ENCODE measurements at regions not wholly inside any gene's neighbourhood (a gene's known extent, or its start where the extent isn't known, plus 50 kb on each side); places are given as distances from the start of the nearest gene placed in this dataset.
A peak's percentile ranks its signal among the peaks of the same experiment; 100 is the strongest.

DNA sequence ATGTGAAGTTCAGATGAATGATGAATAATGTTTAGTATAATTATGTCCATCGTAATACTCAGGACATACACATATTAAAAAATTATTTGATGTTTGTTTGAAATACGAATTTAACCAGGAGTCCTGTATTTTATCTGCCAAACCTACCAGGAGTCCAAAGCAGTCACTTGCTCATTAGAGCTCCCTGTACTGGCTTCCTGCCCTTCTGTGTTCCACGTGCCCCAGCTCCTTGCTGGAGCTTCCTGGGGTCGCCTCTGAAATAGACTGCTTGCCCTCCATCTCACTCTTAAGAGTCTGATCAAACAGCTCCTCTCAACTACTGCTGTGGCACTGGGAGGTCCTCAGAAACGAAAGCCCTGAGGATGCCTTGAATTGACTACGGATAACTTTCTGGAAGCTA lies 87.3 kb upstream of the DHRS4 start:
- H3K36me3 ChIP-seq (ENCODE audit: control insufficient read depth, insufficient read depth, low read length): no peaks in the 10 kb centered on the region
- no peaks in the 10 kb centered on the region; the same call in 1 of the 2 replicates for H3K27me3 ChIP-seq (replicated peaks; ENCODE audit: control insufficient read depth, insufficient read depth, low read length)
- no peak for DNase-seq (ENCODE audit: extremely low read depth, insufficient read length)
- TF ChIP-seq, protein P1, sequence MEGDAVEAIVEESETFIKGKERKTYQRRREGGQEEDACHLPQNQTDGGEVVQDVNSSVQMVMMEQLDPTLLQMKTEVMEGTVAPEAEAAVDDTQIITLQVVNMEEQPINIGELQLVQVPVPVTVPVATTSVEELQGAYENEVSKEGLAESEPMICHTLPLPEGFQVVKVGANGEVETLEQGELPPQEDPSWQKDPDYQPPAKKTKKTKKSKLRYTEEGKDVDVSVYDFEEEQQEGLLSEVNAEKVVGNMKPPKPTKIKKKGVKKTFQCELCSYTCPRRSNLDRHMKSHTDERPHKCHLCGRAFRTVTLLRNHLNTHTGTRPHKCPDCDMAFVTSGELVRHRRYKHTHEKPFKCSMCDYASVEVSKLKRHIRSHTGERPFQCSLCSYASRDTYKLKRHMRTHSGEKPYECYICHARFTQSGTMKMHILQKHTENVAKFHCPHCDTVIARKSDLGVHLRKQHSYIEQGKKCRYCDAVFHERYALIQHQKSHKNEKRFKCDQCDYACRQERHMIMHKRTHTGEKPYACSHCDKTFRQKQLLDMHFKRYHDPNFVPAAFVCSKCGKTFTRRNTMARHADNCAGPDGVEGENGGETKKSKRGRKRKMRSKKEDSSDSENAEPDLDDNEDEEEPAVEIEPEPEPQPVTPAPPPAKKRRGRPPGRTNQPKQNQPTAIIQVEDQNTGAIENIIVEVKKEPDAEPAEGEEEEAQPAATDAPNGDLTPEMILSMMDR (IDR thresholded peaks at IDR 0.05; ENCODE audit: insufficient read depth, low read length, poor library complexity, severe bottlenecking): no peak
- H3K4me3 ChIP-seq (replicated peaks; ENCODE audit: low read depth, low read length): no peak overlapping the region

DNA sequence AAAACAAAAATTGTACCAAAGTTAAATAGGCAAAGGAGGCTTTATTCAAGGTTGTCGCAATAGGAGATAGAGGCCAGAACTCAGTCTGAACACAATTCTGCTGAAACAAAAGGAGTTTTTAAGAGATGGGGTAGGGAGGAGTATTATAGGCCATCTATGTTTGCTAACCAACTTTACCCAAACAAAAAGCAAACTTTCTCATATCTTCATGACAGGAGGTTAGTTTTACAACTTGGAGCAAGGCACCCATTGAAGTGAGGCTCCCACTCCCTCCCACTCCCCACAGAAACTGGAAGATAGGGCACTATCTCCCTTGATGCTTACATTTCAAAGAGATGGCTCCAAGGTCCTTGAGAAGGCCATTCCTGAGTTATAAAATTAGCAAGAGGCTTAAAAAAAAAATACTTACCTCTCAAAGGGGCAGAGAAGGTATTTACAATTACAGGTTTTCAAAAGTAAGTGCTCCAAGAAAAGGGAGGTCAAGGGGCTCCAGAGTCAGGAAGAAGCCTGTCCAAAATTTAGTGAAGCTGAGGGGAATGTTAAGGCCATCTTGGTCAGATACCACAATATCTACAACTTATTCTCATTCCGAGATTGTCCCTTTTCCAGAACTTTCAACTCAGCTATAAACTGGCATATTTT lies 84.4 kb upstream of the DHRS4 start:
- Histone ChIP-seq H3K4me3 (replicated peaks; ENCODE audit: low read depth, low read length) (no peak overlapping the region), H3K27me3 (replicated peaks; ENCODE audit: control insufficient read depth, insufficient read depth, low read length) (no peaks in the 10 kb centered on the region; the same call in 1 of the 2 replicates), H3K36me3 (ENCODE audit: control insufficient read depth, insufficient read depth, low read length) (no peaks in the 10 kb centered on the region)
- TF ChIP-seq, protein P1 (IDR thresholded peaks at IDR 0.05; ENCODE audit: insufficient read depth, low read length, poor library complexity, severe bottlenecking): no peak
- DNase-seq (ENCODE audit: extremely low read depth, insufficient read length): no peak

DNA sequence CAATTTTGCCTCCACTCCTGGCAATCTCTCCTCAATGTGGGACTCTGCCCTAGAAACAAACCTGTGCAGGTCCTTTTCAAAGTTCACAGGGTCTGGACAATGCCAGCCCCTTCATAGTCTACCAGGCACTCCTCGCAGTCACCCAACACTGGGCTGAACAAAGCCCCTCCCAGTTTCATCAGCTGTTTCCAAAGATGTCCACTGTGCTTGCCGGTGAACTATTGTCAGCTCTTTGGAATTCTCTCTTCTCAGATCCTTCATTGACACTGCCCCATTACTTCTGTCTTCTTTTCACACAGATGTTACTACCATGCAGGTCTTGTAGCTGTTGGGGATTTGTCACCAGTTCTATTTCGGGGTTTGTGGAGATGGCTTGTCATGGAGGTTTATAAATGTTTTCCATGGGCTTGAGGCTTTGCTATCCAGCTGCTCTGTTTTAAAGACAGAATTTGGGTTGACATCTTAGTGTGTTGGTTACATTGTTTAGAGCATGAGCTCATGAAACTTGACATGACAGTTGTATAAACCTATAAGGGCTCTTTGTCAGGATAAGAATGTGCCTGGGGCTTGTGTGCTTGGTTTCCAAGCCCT lies 77.3 kb upstream of the DHRS4 start:
- Histone ChIP-seq H3K4me3 (replicated peaks; ENCODE audit: low read depth, low read length) (no peak overlapping the region), H3K36me3 (ENCODE audit: control insufficient read depth, insufficient read depth, low read length) (no peaks in the 10 kb centered on the region), H3K27me3 (replicated peaks; ENCODE audit: control insufficient read depth, insufficient read depth, low read length) (no peaks in the 10 kb centered on the region)
- DNase-seq (ENCODE audit: extremely low read depth, insufficient read length): no peak
- TF ChIP-seq, protein P1 (IDR thresholded peaks at IDR 0.05; ENCODE audit: insufficient read depth, low read length, poor library complexity, severe bottlenecking): no peak

DNA sequence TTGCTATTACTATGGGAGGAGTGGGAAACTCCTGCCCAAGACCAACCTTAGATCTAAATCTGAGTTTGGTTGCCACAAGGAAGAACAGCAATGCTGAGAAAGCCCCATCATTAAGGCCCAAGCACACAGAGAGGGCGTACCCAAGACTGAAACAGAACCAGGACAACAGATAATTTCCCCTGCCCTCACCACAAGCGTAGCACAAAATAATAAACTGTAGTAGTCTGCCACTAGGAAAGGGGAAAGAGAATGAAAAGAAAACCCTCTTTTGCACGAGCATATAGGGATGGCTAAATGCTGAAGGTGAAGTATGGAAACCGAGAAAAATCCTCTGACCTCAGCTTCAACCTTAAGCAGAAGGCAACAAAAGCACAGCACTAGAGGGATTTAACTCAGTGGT lies 76.5 kb upstream of the DHRS4 start:
- DNase-seq (ENCODE audit: extremely low read depth, insufficient read length): peak; percentile 13
- no peaks in the 10 kb centered on the region for H3K27me3 ChIP-seq (replicated peaks; ENCODE audit: control insufficient read depth, insufficient read depth, low read length)
- TF ChIP-seq, protein P1 (IDR thresholded peaks at IDR 0.05; ENCODE audit: insufficient read depth, low read length, poor library complexity, severe bottlenecking): no peak

DNA sequence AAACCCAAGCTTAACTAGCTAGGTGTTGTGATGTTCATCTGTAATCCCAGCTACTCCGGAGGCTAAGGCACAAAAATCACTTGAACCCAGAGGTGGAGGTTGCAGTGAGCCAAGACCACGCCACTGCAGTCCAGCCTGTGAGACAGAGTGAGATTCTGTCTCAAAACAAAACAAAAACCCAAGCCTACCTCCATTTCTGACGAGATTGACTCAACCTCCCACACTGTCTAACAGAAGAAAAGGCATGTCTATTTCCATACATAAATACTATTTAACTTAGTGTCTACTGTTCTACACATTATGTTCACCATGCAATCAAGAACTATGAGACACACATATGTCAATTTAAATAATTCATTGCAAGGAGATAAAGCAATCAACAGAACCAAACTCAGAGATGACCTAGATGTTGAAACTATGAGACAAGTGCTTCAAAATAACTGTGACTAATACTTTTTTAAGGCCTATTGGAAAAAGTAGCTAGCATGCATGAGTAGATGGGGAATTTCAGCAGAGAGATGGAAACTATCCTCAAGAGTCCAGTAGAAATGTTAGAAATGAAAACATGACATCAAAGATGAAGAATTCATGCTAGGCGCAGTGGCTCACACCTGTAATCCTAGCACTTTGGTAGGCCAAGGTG lies 75.9 kb upstream of the DHRS4 start:
- Histone ChIP-seq H3K27me3 (replicated peaks; ENCODE audit: control insufficient read depth, insufficient read depth, low read length) (no peaks in the 10 kb centered on the region), H3K36me3 (ENCODE audit: control insufficient read depth, insufficient read depth, low read length) (no peaks in the 10 kb centered on the region), H3K4me3 (replicated peaks; ENCODE audit: low read depth, low read length) (no peak overlapping the region)
- TF ChIP-seq, protein P1 (IDR thresholded peaks at IDR 0.05; ENCODE audit: insufficient read depth, low read length, poor library complexity, severe bottlenecking): no peak
- DNase-seq (ENCODE audit: extremely low read depth, insufficient read length): peak; percentile 16

More for the DNA sequence above, 76.5 kb upstream of the DHRS4 start:
- H3K4me3 ChIP-seq (replicated peaks; ENCODE audit: low read depth, low read length): no peak overlapping the region; the same call in 1 of the 2 replicates
- no peaks in the 10 kb centered on the region for H3K36me3 ChIP-seq (ENCODE audit: control insufficient read depth, insufficient read depth, low read length)
